HepG2 (cell line): ENCODE measurements at regions not wholly inside any gene's neighbourhood (a gene's known extent, or its start where the extent isn't known, plus 50 kb on each side); places are given as distances from the start of the nearest gene placed in this dataset.

Experiments
- ATAC-seq: fragments of 200-7000 bp; cut with Tn5 transposase; 3 replicates; pipeline ENCODE4 v1.9.1; 2020; ENCODE audit warnings: mild to moderate bottlenecking, moderate library complexity
- BruUV-seq: library from RNA; stranded (reverse); fragments of 400-500 nt; replicated peaks from 2 replicates; lab custom pipeline; 2021; lab: Mats Ljungman, UMichigan
- CTCF ChIA-PET: fragments of 300-600 bp; formaldehyde crosslinking; extraction: SDS; loops from one replicate; lab custom pipeline; 2021; ENCODE audit warnings: low total read pairs, inconsistent platforms, low intra/inter-chr PET ratio; lab: Yijun Ruan, JAX
- POLR2A ChIA-PET: fragments of 350-600 bp; sonication (Branson Sonifier 250); formaldehyde crosslinking; loops from one replicate; lab custom pipeline; 2020; ENCODE audit warnings: antibody characterized with exemption, inconsistent platforms; lab: Yijun Ruan, JAX
- DNase-seq: peaks from one replicate; pipeline ENCODE4 v3.0.0-alpha.2; 2015; ENCODE audit warnings: low spot score
- FAIRE-seq: peaks from 3 replicates; lab custom pipeline; 2011; peaks lifted over from hg19 to GRCh38; lab: Jason Lieb, UNC
- H2AFZ ChIP-seq: one replicate; pipeline ENCODE4 v1.6.1; 2011; ENCODE audit warnings: low read length, inconsistent platforms
- H3K27ac ChIP-seq: fragments of 300-600 bp; 3 replicates; pipeline ENCODE4 v1.8.0; 2011; ENCODE audit warnings: mixed run types, mild to moderate bottlenecking, mixed read lengths, low read length, inconsistent platforms; ENCODE audit not compliant: insufficient read depth; ENCODE audit errors: extremely low read length
- H3K27me3 ChIP-seq, 2 experiments: fragments of 200-600 bp in 1 of 2; 2 replicates in 1 of 2; 3 replicates in 1 of 2; pipeline versions ENCODE4 v1.6.0 to v1.8.0; 2011; ENCODE audit warnings: low read length in 2 of 2, mild to moderate bottlenecking in 2 of 2, moderate library complexity in 2 of 2, inconsistent platforms in 1 of 2; ENCODE audit not compliant: insufficient read depth in 2 of 2, control insufficient read depth in 1 of 2
- H3K36me3 ChIP-seq, 2 experiments: fragments of 200-600 bp in 1 of 2; replicated peaks in 1 of 2; 2 replicates in 1 of 2; 3 replicates in 1 of 2; pipeline versions ENCODE4 v1.5.1 to v1.8.0; 2011; ENCODE audit warnings: low read length in 2 of 2, inconsistent platforms in 1 of 2; ENCODE audit not compliant: insufficient read depth in 2 of 2, control insufficient read depth in 1 of 2
- H3K4me1 ChIP-seq: 2 replicates; pipeline ENCODE4 v1.5.1; 2012; ENCODE audit warnings: low read length, inconsistent platforms; ENCODE audit not compliant: insufficient read depth
- H3K4me2 ChIP-seq: 2 replicates; pipeline ENCODE4 v1.6.0; 2011; ENCODE audit warnings: low read depth, low read length, inconsistent platforms
- H3K4me3 ChIP-seq, 3 experiments: fragments of 200-600 bp in 1 of 3; sonication (generic), shearing (Covaris generic) in 1 of 3; replicated peaks in 1 of 3; 2 replicates each; pipeline ENCODE4 v1.5.1; 2011 to 2016; ENCODE audit warnings: low read length in 3 of 3, inconsistent platforms in 2 of 3, low read depth in 2 of 3, mild to moderate bottlenecking in 2 of 3, control low read depth in 1 of 3, mixed read lengths in 1 of 3; ENCODE audit not compliant: insufficient read depth in 1 of 3
- H3K79me2 ChIP-seq: one replicate; pipeline ENCODE4 v1.6.1; 2011; ENCODE audit warnings: low read length, inconsistent platforms; ENCODE audit not compliant: insufficient read depth
- H3K9ac ChIP-seq: 2 replicates; pipeline ENCODE4 v1.6.0; 2011; ENCODE audit warnings: mild to moderate bottlenecking, low read depth, low read length, inconsistent platforms; ENCODE audit not compliant: insufficient read depth
- H3K9me3 ChIP-seq: 2 replicates; pipeline ENCODE4 v1.5.1; 2012; ENCODE audit warnings: mild to moderate bottlenecking, low read length
- H4K20me1 ChIP-seq: 2 replicates; pipeline ENCODE4 v1.6.0; 2011; ENCODE audit warnings: inconsistent platforms, mild to moderate bottlenecking, low read length, moderate library complexity; ENCODE audit not compliant: insufficient read depth
- ATM ChIP-seq: fragments of 450-650 bp; IDR thresholded peaks from 2 replicates; pipeline ENCODE4 v1.7.1; 2017; ENCODE audit warnings: mild to moderate bottlenecking, borderline replicate concordance
- CREB1 ChIP-seq, 2 experiments: fragments of 450-650 bp in 1 of 2; IDR thresholded peaks; 2 replicates each; pipeline ENCODE4 v1.6.1; 2016 to 2017; ENCODE audit warnings: control low read depth in 1 of 2, mild to moderate bottlenecking in 1 of 2, missing compliant biosample characterization in 1 of 2, missing genetic modification characterization in 1 of 2
- ETV5 ChIP-seq: IDR thresholded peaks from 2 replicates; pipeline ENCODE4 v1.6.1; 2018; ENCODE audit warnings: missing biosample characterization, missing genetic modification reagents, inconsistent platforms, borderline replicate concordance
- MTF1 ChIP-seq: sonication (generic); formaldehyde crosslinking; IDR thresholded peaks from 2 replicates; pipeline ENCODE4 v1.5.0; 2020; ENCODE audit warnings: missing genetic modification reagents
- SOX13 ChIP-seq, 3 experiments: fragments of 450-650 bp in 1 of 3; sonication (generic) in 1 of 3; formaldehyde crosslinking in 1 of 3; IDR thresholded peaks in 2 of 3; conservative IDR thresholded peaks in 1 of 3; 2 replicates each; pipeline versions ENCODE4 v1.5.0 to v1.6.1; 2016 to 2020; ENCODE audit warnings: antibody characterized with exemption in 1 of 3, mild to moderate bottlenecking in 1 of 3, missing compliant biosample characterization in 1 of 3, missing genetic modification reagents in 1 of 3, moderate library complexity in 1 of 3
- SP5 ChIP-seq: IDR thresholded peaks from 2 replicates; pipeline ENCODE4 v1.6.1; 2016; ENCODE audit warnings: low read depth, borderline replicate concordance
- ZBTB44 ChIP-seq: sonication (generic); formaldehyde crosslinking; IDR thresholded peaks from 2 replicates; pipeline ENCODE4 v1.4.0; 2020; ENCODE audit warnings: missing genetic modification reagents
- WGBS: methylation state at CpG from one replicate; pipeline ENCODE4 v1.1.6; 2017; ENCODE audit warnings: low lambda C conversion rate; 5-methylcytosine and 5-hydroxymethylcytosine counted together
- in situ Hi-C: cut with HindIII; loops from 2 replicates; pipeline ENCODE4 v1.10.0; 2017; ENCODE audit warnings: low pct_unique_long_range_greater_than_20kb; ENCODE audit not compliant: extremely low pct_ligation_motif_present
- intact Hi-C: fragments of 100-400 bp; cut with micrococcal nuclease; formaldehyde crosslinking; loops from one replicate; pipeline ENCODE4 v1.10.0; 2022; ENCODE audit not compliant: unreplicated experiment

- ChIA-PET CTCF (no interaction called here), POLR2A (no interaction called here)
- Histone ChIP-seq H3K9ac (no peak overlapping the region), H3K27me3 (no peaks in the 10 kb centered on the region), H3K36me3 (no peaks in the 10 kb centered on the region), H3K4me1 (no peaks in the 10 kb centered on the region), H3K4me3 (no peak overlapping the region), H4K20me1 (no peaks in the 10 kb centered on the region), H3K79me2 (no peaks in the 10 kb centered on the region), H3K9me3 (no peaks in the 10 kb centered on the region), H3K4me2 (no peak overlapping the region), H3K27ac (no peak overlapping the region), H2AFZ (no peak overlapping the region)
- 7% methylated on average over 8 of the region's 8 CpGs for WGBS
- no TSS peak for BruUV-seq
- ATAC-seq (no peak), FAIRE-seq (no peak), DNase-seq (no peak)
- intact Hi-C loops = no loop called here
- TF ChIP-seq CREB1 (IDR thresholded peaks at IDR 0.05) (peak; percentile 69; the same call in 1 of the 2 replicates), CREB1 (CRISPR knock-in tag; IDR thresholded peaks at IDR 0.05) (no peak), SP5 (CRISPR knock-in tag) (no peak)
- in situ Hi-C loops = no loop called here
Measured at GRCh38 chr18:54710074-54710899, 118.0 kb upstream of the RAB27B start.

- CTCF ChIA-PET = no interaction called here
- 21% methylated on average over 2 of the region's 2 CpGs for WGBS
- Histone ChIP-seq H3K27me3 (no peaks in the 10 kb centered on the region), H3K9me3 (no peaks in the 10 kb centered on the region), H3K4me1 (no peaks in the 10 kb centered on the region), H3K36me3 (no peaks in the 10 kb centered on the region), H3K79me2 (no peaks in the 10 kb centered on the region), H3K4me2 (no peak overlapping the region), H3K9ac (no peak overlapping the region), H3K4me3 (no peak overlapping the region), H4K20me1 (no peaks in the 10 kb centered on the region), H3K27ac (no peak overlapping the region), H2AFZ (no peak overlapping the region)
- ATAC-seq = no peak
- BruUV-seq = no TSS peak
- TF ChIP-seq ETV5 (CRISPR knock-in tag) (no peak), ZBTB44 (CRISPR knock-in tag) (no peak), SOX13 (IDR thresholded peaks at IDR 0.05) (no peak), SOX13 (CRISPR knock-in tag; conservative IDR thresholded peaks at IDR 0.05 in 1 of 2, IDR thresholded peaks at IDR 0.05 in 1 of 2) (no peak), ATM (no peak), MTF1 (no peak)
- no peak for DNase-seq
- POLR2A ChIA-PET = no interaction called here
- no peak for FAIRE-seq
- in situ Hi-C loops (no loop called here), intact Hi-C loops (no loop called here)
Measured at GRCh38 chr18:54710900-54711281, 117.4 kb upstream of the RAB27B start.
